ENCODE measurements at regions not wholly inside any gene's neighbourhood (a gene's known extent, or its start where the extent isn't known, plus 50 kb on each side); places are given as distances from the start of the nearest gene placed in this dataset.

- no peak for DNase-seq (ENCODE audit: low read depth in 4 of 6, low spot score in 6 of 6)
- Histone ChIP-seq H3K27me3 (ENCODE audit: control insufficient read depth, insufficient read depth, low read length) (no peaks in the 10 kb centered on the region), H3K4me3 (ENCODE audit: low read depth, low read length) (no peak overlapping the region), H3K27ac (ENCODE audit: low read depth, low read length) (no peak overlapping the region), H3K4me1 (ENCODE audit: control insufficient read depth, insufficient read depth, low read length) (no peaks in the 10 kb centered on the region), H3K36me3 (ENCODE audit: control insufficient read depth, insufficient read depth, low read length) (no peaks in the 10 kb centered on the region), H3K9me3 (ENCODE audit: control insufficient read depth, insufficient read depth, low read length) (no peaks in the 10 kb centered on the region)
- 65% methylated on average over 2 of the region's 5 CpGs for WGBS (ENCODE audit: insufficient coverage)
Observed at GRCh38 chr21:29436143-29436542, 137.4 kb downstream of the BACH1 start.

GRCh38 chr21:29436650-29437049 is 137.9 kb downstream of the BACH1 start:
- no peak overlapping the region for H3K4me3 ChIP-seq (ENCODE audit: low read depth, low read length)

GRCh38 chr21:29441651-29442050 is 142.9 kb downstream of the BACH1 start:
- Histone ChIP-seq H3K4me3 (ENCODE audit: low read depth, low read length) (no peak overlapping the region), H3K4me1 (ENCODE audit: control insufficient read depth, insufficient read depth, low read length) (no peaks in the 10 kb centered on the region), H3K27me3 (ENCODE audit: control insufficient read depth, insufficient read depth, low read length) (no peaks in the 10 kb centered on the region), H3K9me3 (ENCODE audit: control insufficient read depth, insufficient read depth, low read length) (no peaks in the 10 kb centered on the region), H3K36me3 (ENCODE audit: control insufficient read depth, insufficient read depth, low read length) (no peaks in the 10 kb centered on the region), H3K27ac (ENCODE audit: low read depth, low read length) (no peak overlapping the region)
- DNase-seq (ENCODE audit: low read depth in 4 of 6, low spot score in 6 of 6), result no peak
- WGBS (ENCODE audit: insufficient coverage), result 21% methylated on average over 2 of the region's 3 CpGs

More at GRCh38 chr21:29436650-29437049, 137.9 kb downstream of the BACH1 start:
- Histone ChIP-seq H3K27me3 (ENCODE audit: control insufficient read depth, insufficient read depth, low read length) (no peaks in the 10 kb centered on the region), H3K9me3 (ENCODE audit: control insufficient read depth, insufficient read depth, low read length) (no peaks in the 10 kb centered on the region), H3K27ac (ENCODE audit: low read depth, low read length) (no peak overlapping the region), H3K4me1 (ENCODE audit: control insufficient read depth, insufficient read depth, low read length) (no peaks in the 10 kb centered on the region), H3K36me3 (ENCODE audit: control insufficient read depth, insufficient read depth, low read length) (no peaks in the 10 kb centered on the region)
- WGBS (ENCODE audit: insufficient coverage), result 73% methylated on average over 2 of the region's 2 CpGs
- no peak for DNase-seq (ENCODE audit: low read depth in 4 of 6, low spot score in 6 of 6)

- Histone ChIP-seq H3K36me3 (ENCODE audit: control insufficient read depth, insufficient read depth, low read length) (no peaks in the 10 kb centered on the region), H3K9me3 (ENCODE audit: control insufficient read depth, insufficient read depth, low read length) (no peaks in the 10 kb centered on the region), H3K27ac (ENCODE audit: low read depth, low read length) (no peak overlapping the region), H3K27me3 (ENCODE audit: control insufficient read depth, insufficient read depth, low read length) (no peaks in the 10 kb centered on the region), H3K4me3 (ENCODE audit: low read depth, low read length) (no peak overlapping the region), H3K4me1 (ENCODE audit: control insufficient read depth, insufficient read depth, low read length) (no peaks in the 10 kb centered on the region)
- DNase-seq (ENCODE audit: low read depth in 4 of 6, low spot score in 6 of 6), result no peak
- WGBS (ENCODE audit: insufficient coverage), result no CpG with 5 or more reads among the region's 1 CpG
Observed at GRCh38 chr21:29443411-29444010, 144.8 kb downstream of the BACH1 start.

GRCh38 chr21:29448766-29449165 is 150.0 kb downstream of the BACH1 start:
- H3K9me3 ChIP-seq (ENCODE audit: control insufficient read depth, insufficient read depth, low read length), result peaks cover 3% of the 10 kb centered on the region
- H3K4me1 ChIP-seq (ENCODE audit: control insufficient read depth, insufficient read depth, low read length), result no peaks in the 10 kb centered on the region
- H3K4me3 ChIP-seq (ENCODE audit: low read depth, low read length), result no peak overlapping the region
- no peak for DNase-seq (ENCODE audit: low read depth in 4 of 6, low spot score in 6 of 6)
- WGBS (ENCODE audit: insufficient coverage), result no CpG with 5 or more reads among the region's 4 CpGs
- no peaks in the 10 kb centered on the region for H3K27me3 ChIP-seq (ENCODE audit: control insufficient read depth, insufficient read depth, low read length)
- H3K36me3 ChIP-seq (ENCODE audit: control insufficient read depth, insufficient read depth, low read length), result no peaks in the 10 kb centered on the region
- H3K27ac ChIP-seq (ENCODE audit: low read depth, low read length), result no peak overlapping the region

GRCh38 chr21:29449306-29449950 is 150.7 kb downstream of the BACH1 start:
- Histone ChIP-seq H3K27ac (ENCODE audit: low read depth, low read length) (no peak overlapping the region), H3K27me3 (ENCODE audit: control insufficient read depth, insufficient read depth, low read length) (no peaks in the 10 kb centered on the region), H3K9me3 (ENCODE audit: control insufficient read depth, insufficient read depth, low read length) (peaks cover 3% of the 10 kb centered on the region), H3K4me3 (ENCODE audit: low read depth, low read length) (no peak overlapping the region), H3K4me1 (ENCODE audit: control insufficient read depth, insufficient read depth, low read length) (no peaks in the 10 kb centered on the region), H3K36me3 (ENCODE audit: control insufficient read depth, insufficient read depth, low read length) (no peaks in the 10 kb centered on the region)
- 93% methylated on average over 4 of the region's 6 CpGs for WGBS (ENCODE audit: insufficient coverage)
- DNase-seq (ENCODE audit: low read depth in 4 of 6, low spot score in 6 of 6), result no peak

GRCh38 chr21:29450058-29450457 is 151.3 kb downstream of the BACH1 start:
- no peaks in the 10 kb centered on the region for H3K36me3 ChIP-seq (ENCODE audit: control insufficient read depth, insufficient read depth, low read length)
- WGBS (ENCODE audit: insufficient coverage), result 78% methylated on average over 2 of the region's 6 CpGs
- no peaks in the 10 kb centered on the region for H3K27me3 ChIP-seq (ENCODE audit: control insufficient read depth, insufficient read depth, low read length)
- H3K27ac ChIP-seq (ENCODE audit: low read depth, low read length), result no peak overlapping the region
- H3K4me3 ChIP-seq (ENCODE audit: low read depth, low read length), result no peak overlapping the region
- peaks cover 3% of the 10 kb centered on the region for H3K9me3 ChIP-seq (ENCODE audit: control insufficient read depth, insufficient read depth, low read length)
- no peaks in the 10 kb centered on the region for H3K4me1 ChIP-seq (ENCODE audit: control insufficient read depth, insufficient read depth, low read length)
- peak in 1 of 6 donors; percentile 37 for DNase-seq (ENCODE audit: low read depth in 4 of 6, low spot score in 6 of 6)

GRCh38 chr21:29453511-29453910 is 154.8 kb downstream of the BACH1 start:
- no peak overlapping the region for H3K4me3 ChIP-seq (ENCODE audit: low read depth, low read length)
- peak in 1 of 6 donors; percentile 37 for DNase-seq (ENCODE audit: low read depth in 4 of 6, low spot score in 6 of 6)
- no peaks in the 10 kb centered on the region for H3K4me1 ChIP-seq (ENCODE audit: control insufficient read depth, insufficient read depth, low read length)
- no peaks in the 10 kb centered on the region for H3K36me3 ChIP-seq (ENCODE audit: control insufficient read depth, insufficient read depth, low read length)
- WGBS (ENCODE audit: insufficient coverage), result 62% methylated on average over 2 of the region's 3 CpGs
- no peaks in the 10 kb centered on the region for H3K27me3 ChIP-seq (ENCODE audit: control insufficient read depth, insufficient read depth, low read length)
- no peak overlapping the region for H3K27ac ChIP-seq (ENCODE audit: low read depth, low read length)
- H3K9me3 ChIP-seq (ENCODE audit: control insufficient read depth, insufficient read depth, low read length), result peaks cover 3% of the 10 kb centered on the region

GRCh38 chr21:29454179-29454578 is 155.5 kb downstream of the BACH1 start:
- Histone ChIP-seq H3K36me3 (ENCODE audit: control insufficient read depth, insufficient read depth, low read length) (no peaks in the 10 kb centered on the region), H3K9me3 (ENCODE audit: control insufficient read depth, insufficient read depth, low read length) (peaks cover 3% of the 10 kb centered on the region), H3K4me1 (ENCODE audit: control insufficient read depth, insufficient read depth, low read length) (no peaks in the 10 kb centered on the region), H3K4me3 (ENCODE audit: low read depth, low read length) (no peak overlapping the region), H3K27ac (ENCODE audit: low read depth, low read length) (no peak overlapping the region), H3K27me3 (ENCODE audit: control insufficient read depth, insufficient read depth, low read length) (no peaks in the 10 kb centered on the region)
- no peak for DNase-seq (ENCODE audit: low read depth in 4 of 6, low spot score in 6 of 6)
- no CpG with 5 or more reads among the region's 1 CpG for WGBS (ENCODE audit: insufficient coverage)

GRCh38 chr21:29462479-29462878 is 163.8 kb downstream of the BACH1 start:
- WGBS (ENCODE audit: insufficient coverage), result no CpG with 5 or more reads among the region's 1 CpG
- Histone ChIP-seq H3K4me1 (ENCODE audit: control insufficient read depth, insufficient read depth, low read length) (no peaks in the 10 kb centered on the region), H3K27me3 (ENCODE audit: control insufficient read depth, insufficient read depth, low read length) (no peaks in the 10 kb centered on the region), H3K4me3 (ENCODE audit: low read depth, low read length) (no peak overlapping the region), H3K27ac (ENCODE audit: low read depth, low read length) (no peak overlapping the region), H3K9me3 (ENCODE audit: control insufficient read depth, insufficient read depth, low read length) (no peaks in the 10 kb centered on the region), H3K36me3 (ENCODE audit: control insufficient read depth, insufficient read depth, low read length) (no peaks in the 10 kb centered on the region)
- no peak for DNase-seq (ENCODE audit: low read depth in 4 of 6, low spot score in 6 of 6)
